ENCODE measurements at regions not wholly inside any gene's neighbourhood (a gene's known extent, or its start where the extent isn't known, plus 50 kb on each side); places are given as distances from the start of the nearest gene placed in this dataset.
"Not testable (repeated sequence)": the region's sequence is repeated elsewhere in the genome, so short reads cannot be mapped to it uniquely, and the experiment has no call there.

GRCh38 chr12:72982356-72982755 is 710.2 kb downstream of the TRHDE start:
- H3K4me1 Mint-ChIP-seq (ENCODE audit: low read depth), result no peaks in the 10 kb centered on the region
- H3K27me3 Mint-ChIP-seq (ENCODE audit: low read depth), result no peaks in the 10 kb centered on the region
- H3K27ac Mint-ChIP-seq, result no peak overlapping the region
- H3K4me3 Mint-ChIP-seq, result no peak overlapping the region
- POLR2A ChIA-PET, result interaction anchor here (0.6 kb wide), 1 partner anchor 161 kb away, joined by 3 read pairs; no protein-coding TSS in a partner anchor
- CTCF ChIA-PET, result no interaction called here
- DNase-seq (no peak), ATAC-seq (no peak)
- H3K9me3 Mint-ChIP-seq (ENCODE audit: insufficient read depth), result peaks cover 21% of the 10 kb centered on the region
- H3K36me3 Mint-ChIP-seq (ENCODE audit: low read depth), result no peaks in the 10 kb centered on the region

- POLR2A ChIA-PET, result no interaction called here
- Mint-ChIP-seq H3K27ac (no peak overlapping the region), H3K9me3 (ENCODE audit: insufficient read depth) (peaks cover 24% of the 10 kb centered on the region), H3K36me3 (ENCODE audit: low read depth) (no peaks in the 10 kb centered on the region), H3K4me1 (ENCODE audit: low read depth) (no peaks in the 10 kb centered on the region), H3K27me3 (ENCODE audit: low read depth) (no peaks in the 10 kb centered on the region), H3K4me3 (no peak overlapping the region)
- CTCF ChIA-PET, result no interaction called here
- ATAC-seq (no peak), DNase-seq (no peak)
Measured at GRCh38 chr12:72986963-72987362, 714.8 kb downstream of the TRHDE start.

GRCh38 chr12:72989458-72989947 is 717.3 kb downstream of the TRHDE start:
- Mint-ChIP-seq H3K4me3 (no peak overlapping the region), H3K4me1 (ENCODE audit: low read depth) (no peaks in the 10 kb centered on the region), H3K27ac (no peak overlapping the region), H3K27me3 (ENCODE audit: low read depth) (no peaks in the 10 kb centered on the region), H3K36me3 (ENCODE audit: low read depth) (no peaks in the 10 kb centered on the region), H3K9me3 (ENCODE audit: insufficient read depth) (peaks cover 19% of the 10 kb centered on the region)
- CTCF ChIA-PET, result no interaction called here
- POLR2A ChIA-PET, result no interaction called here
- DNase-seq (no peak), ATAC-seq (no peak)

GRCh38 chr12:72995029-72995428 is 722.9 kb downstream of the TRHDE start:
- H3K4me1 Mint-ChIP-seq (ENCODE audit: low read depth); H3K4me3 Mint-ChIP-seq; H3K36me3 Mint-ChIP-seq (ENCODE audit: low read depth); CTCF ChIA-PET; POLR2A ChIA-PET; H3K27ac Mint-ChIP-seq; H3K27me3 Mint-ChIP-seq (ENCODE audit: low read depth); H3K9me3 Mint-ChIP-seq (ENCODE audit: insufficient read depth); DNase-seq; ATAC-seq: not testable (repeated sequence)

- Mint-ChIP-seq H3K4me1 (ENCODE audit: low read depth) (no peaks in the 10 kb centered on the region), H3K4me3 (no peak overlapping the region)
Measured at GRCh38 chr12:72995616-72996015, 723.4 kb downstream of the TRHDE start.

GRCh38 chr12:73001806-73002205 is 729.6 kb downstream of the TRHDE start:
- ATAC-seq; H3K27me3 Mint-ChIP-seq (ENCODE audit: low read depth); H3K4me1 Mint-ChIP-seq (ENCODE audit: low read depth); H3K27ac Mint-ChIP-seq; DNase-seq; H3K9me3 Mint-ChIP-seq (ENCODE audit: insufficient read depth); H3K36me3 Mint-ChIP-seq (ENCODE audit: low read depth); H3K4me3 Mint-ChIP-seq; CTCF ChIA-PET; POLR2A ChIA-PET: not testable (repeated sequence)

More at GRCh38 chr12:72995616-72996015, 723.4 kb downstream of the TRHDE start:
- Mint-ChIP-seq H3K9me3 (ENCODE audit: insufficient read depth) (peaks cover 7% of the 10 kb centered on the region), H3K27me3 (ENCODE audit: low read depth) (no peaks in the 10 kb centered on the region), H3K27ac (no peak overlapping the region), H3K36me3 (ENCODE audit: low read depth) (no peaks in the 10 kb centered on the region)
- DNase-seq (no peak), ATAC-seq (no peak)
- POLR2A ChIA-PET, result no interaction called here
- CTCF ChIA-PET, result no interaction called here

- not testable (repeated sequence) for DNase-seq, ATAC-seq
Measured at GRCh38 chr12:73002504-73002903, 730.3 kb downstream of the TRHDE start.

GRCh38 chr12:73009138-73009834 is 737.1 kb downstream of the TRHDE start:
- POLR2A ChIA-PET; H3K4me3 Mint-ChIP-seq; DNase-seq; H3K9me3 Mint-ChIP-seq (ENCODE audit: insufficient read depth); H3K27ac Mint-ChIP-seq; H3K4me1 Mint-ChIP-seq (ENCODE audit: low read depth); H3K27me3 Mint-ChIP-seq (ENCODE audit: low read depth); CTCF ChIA-PET; H3K36me3 Mint-ChIP-seq (ENCODE audit: low read depth); ATAC-seq: not testable (repeated sequence)

More at GRCh38 chr12:73002504-73002903, 730.3 kb downstream of the TRHDE start:
- H3K27me3 Mint-ChIP-seq (ENCODE audit: low read depth); H3K9me3 Mint-ChIP-seq (ENCODE audit: insufficient read depth); CTCF ChIA-PET; H3K4me3 Mint-ChIP-seq; H3K36me3 Mint-ChIP-seq (ENCODE audit: low read depth); H3K27ac Mint-ChIP-seq; POLR2A ChIA-PET; H3K4me1 Mint-ChIP-seq (ENCODE audit: low read depth): not testable (repeated sequence)

- no peaks in the 10 kb centered on the region for H3K4me1 Mint-ChIP-seq (ENCODE audit: low read depth)
- peaks cover 4% of the 10 kb centered on the region for H3K9me3 Mint-ChIP-seq (ENCODE audit: insufficient read depth)
- ATAC-seq (no peak), DNase-seq (no peak)
- H3K27me3 Mint-ChIP-seq (ENCODE audit: low read depth), result no peaks in the 10 kb centered on the region
- POLR2A ChIA-PET, result no interaction called here
- no peak overlapping the region for H3K27ac Mint-ChIP-seq
- no peaks in the 10 kb centered on the region for H3K36me3 Mint-ChIP-seq (ENCODE audit: low read depth)
- CTCF ChIA-PET, result no interaction called here
- no peak overlapping the region for H3K4me3 Mint-ChIP-seq
Measured at GRCh38 chr12:73017981-73018380, 745.8 kb downstream of the TRHDE start.

- no peak for ATAC-seq
- H3K27ac Mint-ChIP-seq, result no peak overlapping the region
- ChIA-PET POLR2A (no interaction called here), CTCF (no interaction called here)
- peaks cover 12% of the 10 kb centered on the region for H3K9me3 Mint-ChIP-seq (ENCODE audit: insufficient read depth)
- no peak for DNase-seq
- no peaks in the 10 kb centered on the region for H3K36me3 Mint-ChIP-seq (ENCODE audit: low read depth)
- no peaks in the 10 kb centered on the region for H3K27me3 Mint-ChIP-seq (ENCODE audit: low read depth)
- H3K4me1 Mint-ChIP-seq (ENCODE audit: low read depth), result no peaks in the 10 kb centered on the region
- H3K4me3 Mint-ChIP-seq, result no peak overlapping the region
Measured at GRCh38 chr12:73053893-73054292, 781.7 kb downstream of the TRHDE start.

- no peaks in the 10 kb centered on the region for H3K4me1 Mint-ChIP-seq (ENCODE audit: low read depth)
- POLR2A ChIA-PET, result no interaction called here
- H3K4me3 Mint-ChIP-seq, result no peak overlapping the region
- CTCF ChIA-PET, result no interaction called here
- H3K9me3 Mint-ChIP-seq (ENCODE audit: insufficient read depth), result peaks cover 12% of the 10 kb centered on the region
- DNase-seq (no peak), ATAC-seq (no peak)
- no peak overlapping the region for H3K27ac Mint-ChIP-seq
- no peaks in the 10 kb centered on the region for H3K27me3 Mint-ChIP-seq (ENCODE audit: low read depth)
- H3K36me3 Mint-ChIP-seq (ENCODE audit: low read depth), result no peaks in the 10 kb centered on the region
Measured at GRCh38 chr12:73057428-73057827, 785.3 kb downstream of the TRHDE start.

- Mint-ChIP-seq H3K27ac (no peak overlapping the region), H3K4me1 (ENCODE audit: low read depth) (no peaks in the 10 kb centered on the region), H3K4me3 (no peak overlapping the region), H3K9me3 (ENCODE audit: insufficient read depth) (peaks cover 16% of the 10 kb centered on the region), H3K27me3 (ENCODE audit: low read depth) (no peaks in the 10 kb centered on the region), H3K36me3 (ENCODE audit: low read depth) (no peaks in the 10 kb centered on the region)
- no peak for DNase-seq
- CTCF ChIA-PET, result no interaction called here
- POLR2A ChIA-PET, result no interaction called here
- no peak for ATAC-seq
Measured at GRCh38 chr12:73065913-73066312, 793.7 kb downstream of the TRHDE start.

- peaks cover 18% of the 10 kb centered on the region for H3K9me3 Mint-ChIP-seq (ENCODE audit: insufficient read depth)
- POLR2A ChIA-PET, result no interaction called here
- ATAC-seq (no peak), DNase-seq (no peak)
- no peak overlapping the region for H3K4me3 Mint-ChIP-seq
- no peaks in the 10 kb centered on the region for H3K27me3 Mint-ChIP-seq (ENCODE audit: low read depth)
- H3K4me1 Mint-ChIP-seq (ENCODE audit: low read depth), result no peaks in the 10 kb centered on the region
- CTCF ChIA-PET, result no interaction called here
- H3K27ac Mint-ChIP-seq, result no peak overlapping the region
- no peaks in the 10 kb centered on the region for H3K36me3 Mint-ChIP-seq (ENCODE audit: low read depth)
Measured at GRCh38 chr12:73067616-73068015, 795.4 kb downstream of the TRHDE start.

Data from activated CD8-positive, alpha-beta T cell treated with anti-CD3 and anti-CD28 coated beads, Interleukin-2, amount 10 ng/mL, durations not matched to agents 7 days and 5 days (primary cell).